Mesendoderm (in vitro differentiated cells): ENCODE measurements at regions not wholly inside any gene's neighbourhood (a gene's known extent, or its start where the extent isn't known, plus 50 kb on each side); places are given as distances from the start of the nearest gene placed in this dataset.

ENCODE experiments used
- DNase-seq: peaks from one replicate; pipeline ENCODE4 v3.0.0; 2013
- H2AK5ac ChIP-seq: 2 replicates; pipeline ENCODE4 v1.6.1; 2013; ENCODE audit warnings: low read length, inconsistent platforms
- H2BK120ac ChIP-seq: 2 replicates; pipeline ENCODE4 v1.6.1; 2013; ENCODE audit warnings: low read depth, mild to moderate bottlenecking, low read length, moderate library complexity, mixed read lengths
- H2BK15ac ChIP-seq: replicated peaks from 2 replicates; pipeline ENCODE4 v1.6.1; 2013; ENCODE audit warnings: low read depth, mild to moderate bottlenecking, moderate library complexity
- H2BK5ac ChIP-seq: 2 replicates; pipeline ENCODE4 v1.6.1; 2013; ENCODE audit warnings: low read length, inconsistent platforms
- H3K18ac ChIP-seq: 2 replicates; pipeline ENCODE4 v1.6.1; 2013; ENCODE audit warnings: mild to moderate bottlenecking, low read length, mixed read lengths
- H3K23ac ChIP-seq: one replicate; pipeline ENCODE4 v1.6.1; 2013; ENCODE audit warnings: low read length
- H3K27ac ChIP-seq: 2 replicates; pipeline ENCODE4 v1.5.1; 2013; ENCODE audit warnings: low read depth, mild to moderate bottlenecking, inconsistent platforms, low read length, moderate library complexity
- H3K27me3 ChIP-seq: 2 replicates; pipeline ENCODE4 v1.6.1; 2013; ENCODE audit warnings: low read length, control low read depth, mild to moderate bottlenecking, inconsistent platforms; ENCODE audit not compliant: insufficient read depth, poor library complexity
- H3K36me3 ChIP-seq: 2 replicates; pipeline ENCODE4 v1.6.1; 2013; ENCODE audit warnings: low read length, inconsistent platforms; ENCODE audit not compliant: control insufficient read depth, insufficient read depth
- H3K4ac ChIP-seq: one replicate; pipeline ENCODE4 v1.6.1; 2013; ENCODE audit warnings: low read depth, mild to moderate bottlenecking, low read length, moderate library complexity
- H3K4me1 ChIP-seq: 2 replicates; pipeline ENCODE4 v1.6.1; 2013; ENCODE audit warnings: low read depth, low read length, inconsistent platforms; ENCODE audit not compliant: control insufficient read depth
- H3K4me2 ChIP-seq: 2 replicates; pipeline ENCODE4 v1.6.1; 2013; ENCODE audit warnings: low read length
- H3K4me3 ChIP-seq: 2 replicates; pipeline ENCODE4 v1.5.1; 2013; ENCODE audit warnings: mild to moderate bottlenecking, low read length
- H3K56ac ChIP-seq: one replicate; pipeline ENCODE4 v1.6.1; 2013; ENCODE audit warnings: low read length
- H3K79me1 ChIP-seq: 2 replicates; pipeline ENCODE4 v1.6.1; 2013; ENCODE audit warnings: low read length, inconsistent platforms
- H3K79me2 ChIP-seq: 2 replicates; pipeline ENCODE4 v1.6.1; 2013; ENCODE audit warnings: mild to moderate bottlenecking, low read length; ENCODE audit not compliant: control insufficient read depth, insufficient read depth
- H3K9ac ChIP-seq: 2 replicates; pipeline ENCODE4 v1.6.1; 2013; ENCODE audit warnings: low read length, inconsistent platforms
- H4K5ac ChIP-seq: one replicate; pipeline ENCODE4 v1.6.1; 2013; ENCODE audit warnings: low read length
- H4K8ac ChIP-seq: one replicate; pipeline ENCODE4 v1.6.1; 2013; ENCODE audit warnings: low read depth, mild to moderate bottlenecking, control low read depth, low read length, moderate library complexity
- WGBS: extraction: QIAGEN DNeasy Blood & Tissue Kit; methylation state at CpG from one replicate; pipeline ENCODE4 v1.1.7; 2013; ENCODE audit warnings: low lambda C conversion rate, missing lambda C conversion rate; ENCODE audit not compliant: insufficient coverage; ENCODE audit errors: extremely low coverage; 5-methylcytosine and 5-hydroxymethylcytosine counted together

GRCh38 chr2:152875701-152876695 is 157.6 kb downstream of the ARL6IP6 start:
- Histone ChIP-seq H2BK120ac (no peak overlapping the region), H3K56ac (no peak overlapping the region), H3K79me2 (no peaks in the 10 kb centered on the region), H4K5ac (no peak overlapping the region), H3K4me3 (no peak overlapping the region), H2AK5ac (no peak overlapping the region), H3K27me3 (no peaks in the 10 kb centered on the region), H3K36me3 (no peaks in the 10 kb centered on the region), H3K23ac (no peak overlapping the region), H3K4ac (no peak overlapping the region), H3K27ac (no peak overlapping the region), H3K18ac (no peak overlapping the region), H3K9ac (no peak overlapping the region), H3K4me2 (no peak overlapping the region), H2BK5ac (no peak overlapping the region), H2BK15ac (no peak overlapping the region), H3K4me1 (no peaks in the 10 kb centered on the region), H4K8ac (no peak overlapping the region), H3K79me1 (no peaks in the 10 kb centered on the region)
- no CpG with 5 or more reads among the region's 6 CpGs for WGBS
- DNase-seq: no peak

GRCh38 chr2:152874955-152875354 is 156.5 kb downstream of the ARL6IP6 start:
- H2BK120ac ChIP-seq: no peak overlapping the region
- H3K79me1 ChIP-seq: no peaks in the 10 kb centered on the region
- no peak overlapping the region for H2BK5ac ChIP-seq
- H3K27ac ChIP-seq: no peak overlapping the region
- no peak overlapping the region for H3K18ac ChIP-seq
- H3K79me2 ChIP-seq: no peaks in the 10 kb centered on the region
- H3K4me3 ChIP-seq: no peak overlapping the region
- no peak overlapping the region for H3K9ac ChIP-seq
- H3K27me3 ChIP-seq: no peaks in the 10 kb centered on the region
- H3K4ac ChIP-seq: no peak overlapping the region
- no peak overlapping the region for H4K5ac ChIP-seq
- no peak overlapping the region for H3K4me2 ChIP-seq
- no peak overlapping the region for H2AK5ac ChIP-seq
- no peak for DNase-seq
- no peaks in the 10 kb centered on the region for H3K36me3 ChIP-seq
- no peaks in the 10 kb centered on the region for H3K4me1 ChIP-seq
- H4K8ac ChIP-seq: no peak overlapping the region
- H3K23ac ChIP-seq: no peak overlapping the region
- no CpG with 5 or more reads among the region's 3 CpGs for WGBS
- H2BK15ac ChIP-seq: no peak overlapping the region
- no peak overlapping the region for H3K56ac ChIP-seq

DNA sequence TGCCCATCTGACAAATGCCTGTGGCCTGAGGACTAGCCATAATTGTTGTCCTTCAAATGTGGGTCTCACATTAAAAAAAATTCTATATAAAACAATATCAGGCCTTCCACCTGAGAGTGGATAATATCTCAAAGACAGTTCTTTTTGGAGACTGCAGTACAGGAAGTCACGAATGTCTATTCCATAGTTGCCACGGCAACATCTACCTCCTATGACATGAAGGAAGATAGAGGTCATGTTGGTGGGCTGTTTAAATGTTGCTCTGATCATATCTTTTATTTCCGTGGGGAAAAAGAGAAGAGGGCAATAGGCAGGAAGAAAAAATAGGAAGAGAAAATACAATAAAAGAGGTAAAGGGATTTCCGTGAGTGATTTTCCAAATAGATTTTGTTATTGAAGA is 151.8 kb downstream of the ARL6IP6 start:
- H3K79me2 ChIP-seq: no peaks in the 10 kb centered on the region

DNA sequence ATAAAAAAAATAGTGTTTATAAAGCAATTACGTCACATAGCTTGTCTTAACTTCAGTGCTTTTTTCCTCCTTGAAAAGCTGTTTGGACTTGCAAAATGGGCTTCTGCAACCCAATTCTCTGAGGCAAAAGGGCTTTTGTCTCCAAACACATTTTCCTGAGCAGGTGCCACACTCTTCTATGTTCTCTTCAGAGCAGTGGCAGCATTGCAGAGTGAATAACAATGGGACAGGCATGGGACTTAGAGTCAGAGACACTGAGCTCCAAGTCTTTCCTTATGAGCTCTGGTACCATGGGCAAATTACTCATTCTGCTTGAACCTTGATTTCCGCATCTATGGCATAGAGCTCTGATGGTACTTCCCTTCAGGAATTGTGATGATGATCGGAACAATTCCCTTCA is 149.0 kb downstream of the ARL6IP6 start:
- H3K4me2 ChIP-seq: no peak overlapping the region
- H3K56ac ChIP-seq: no peak overlapping the region
- no CpG with 5 or more reads among the region's 3 CpGs for WGBS

More for the DNA sequence above, 151.8 kb downstream of the ARL6IP6 start:
- Histone ChIP-seq H3K56ac (no peak overlapping the region), H3K9ac (no peak overlapping the region), H3K4me3 (no peak overlapping the region), H3K36me3 (no peaks in the 10 kb centered on the region), H3K79me1 (no peaks in the 10 kb centered on the region), H2BK120ac (no peak overlapping the region), H3K23ac (no peak overlapping the region), H2BK15ac (no peak overlapping the region), H3K4me1 (no peaks in the 10 kb centered on the region), H3K27ac (no peak overlapping the region), H2AK5ac (no peak overlapping the region), H3K18ac (no peak overlapping the region), H2BK5ac (no peak overlapping the region), H3K27me3 (no peaks in the 10 kb centered on the region), H3K4me2 (no peak overlapping the region), H4K8ac (no peak overlapping the region), H4K5ac (no peak overlapping the region), H3K4ac (no peak overlapping the region)
- no CpG with 5 or more reads among the region's 4 CpGs for WGBS
- DNase-seq: no peak

GRCh38 chr2:152864601-152865149 is 146.3 kb downstream of the ARL6IP6 start:
- H3K4me3 ChIP-seq: no peak overlapping the region
- H3K56ac ChIP-seq: no peak overlapping the region
- no peak overlapping the region for H2BK120ac ChIP-seq
- DNase-seq: no peak
- H3K79me1 ChIP-seq: no peaks in the 10 kb centered on the region
- H3K9ac ChIP-seq: no peak overlapping the region
- H2BK5ac ChIP-seq: no peak overlapping the region
- H3K18ac ChIP-seq: no peak overlapping the region
- H4K8ac ChIP-seq: no peak overlapping the region
- H3K23ac ChIP-seq: no peak overlapping the region
- H3K36me3 ChIP-seq: no peaks in the 10 kb centered on the region
- H2AK5ac ChIP-seq: no peak overlapping the region
- no peaks in the 10 kb centered on the region for H3K79me2 ChIP-seq
- H3K27me3 ChIP-seq: no peaks in the 10 kb centered on the region
- no peak overlapping the region for H2BK15ac ChIP-seq
- H3K4me2 ChIP-seq: no peak overlapping the region
- WGBS: no CpG with 5 or more reads among the region's 5 CpGs
- no peaks in the 10 kb centered on the region for H3K4me1 ChIP-seq
- H4K5ac ChIP-seq: no peak overlapping the region
- H3K27ac ChIP-seq: no peak overlapping the region
- H3K4ac ChIP-seq: no peak overlapping the region

More for the DNA sequence above, 149.0 kb downstream of the ARL6IP6 start:
- no peaks in the 10 kb centered on the region for H3K79me1 ChIP-seq
- no peak overlapping the region for H3K4ac ChIP-seq
- no peak overlapping the region for H4K8ac ChIP-seq
- H3K79me2 ChIP-seq: no peaks in the 10 kb centered on the region
- no peak overlapping the region for H3K4me3 ChIP-seq
- H3K4me1 ChIP-seq: no peaks in the 10 kb centered on the region
- no peak overlapping the region for H3K9ac ChIP-seq
- DNase-seq: no peak
- no peak overlapping the region for H3K18ac ChIP-seq
- H3K36me3 ChIP-seq: no peaks in the 10 kb centered on the region
- H3K23ac ChIP-seq: no peak overlapping the region
- no peak overlapping the region for H2AK5ac ChIP-seq
- H2BK15ac ChIP-seq: no peak overlapping the region
- no peak overlapping the region for H2BK120ac ChIP-seq
- H3K27me3 ChIP-seq: no peaks in the 10 kb centered on the region
- no peak overlapping the region for H3K27ac ChIP-seq
- H2BK5ac ChIP-seq: no peak overlapping the region
- no peak overlapping the region for H4K5ac ChIP-seq
